AG04450 (cell line): ENCODE measurements at regions not wholly inside any gene's neighbourhood (a gene's known extent, or its start where the extent isn't known, plus 50 kb on each side); places are given as distances from the start of the nearest gene placed in this dataset.

ENCODE experiments used
- CTCF ChIA-PET: fragments of 300-600, 350-600 bp; formaldehyde crosslinking; extraction: SDS; loops from one replicate; lab custom pipeline; 2022; ENCODE audit warnings: antibody characterized with exemption, inconsistent platforms; lab: Charles Lee
- POLR2A ChIA-PET: fragments of 350-600 bp; formaldehyde crosslinking; extraction: SDS; loops from one replicate; lab custom pipeline; 2021; ENCODE audit warnings: antibody characterized with exemption, inconsistent platforms; lab: Yijun Ruan, JAX
- DNase-seq: peaks from one replicate; pipeline ENCODE4 v3.0.0-alpha.2; 2011; ENCODE audit warnings: low read depth, low spot score
- H3K27ac ChIP-seq: one replicate; pipeline ENCODE4 v1.5.1; 2012; ENCODE audit warnings: low read depth, low read length, control low read depth
- H3K27me3 ChIP-seq: one replicate; pipeline ENCODE4 v1.6.0; 2012; ENCODE audit warnings: low read length; ENCODE audit not compliant: control insufficient read depth, insufficient read depth
- H3K4me3 ChIP-seq: 2 replicates; pipeline ENCODE4 v1.5.1; 2011; ENCODE audit warnings: mild to moderate bottlenecking, low read depth, low read length, control low read depth
- H3K9me3 ChIP-seq: 2 replicates; pipeline ENCODE4 v1.5.1; 2012; ENCODE audit warnings: low read length; ENCODE audit not compliant: control insufficient read depth, insufficient read depth
- CTCF ChIP-seq: IDR thresholded peaks from 2 replicates; pipeline ENCODE4 v1.5.1; 2011; ENCODE audit warnings: low read depth, low read length, control low read depth, inconsistent platforms

- no peak for DNase-seq
- no peaks in the 10 kb centered on the region for H3K9me3 ChIP-seq
- CTCF ChIA-PET: interaction anchor here (0.8 kb wide), 1 partner anchor 986 kb away, joined by 7 read pairs; no protein-coding TSS in a partner anchor
- TF ChIP-seq CTCF: no peak
- no peaks in the 10 kb centered on the region for H3K27me3 ChIP-seq
- H3K4me3 ChIP-seq: no peak overlapping the region
- POLR2A ChIA-PET: no interaction called here
- H3K27ac ChIP-seq: no peak overlapping the region
Measured at GRCh38 chr4:31701256-31701655, 981.1 kb downstream of the PCDH7 start.

- Histone ChIP-seq H3K4me3 (no peak overlapping the region), H3K9me3 (no peaks in the 10 kb centered on the region), H3K27ac (no peak overlapping the region), H3K27me3 (no peaks in the 10 kb centered on the region)
- ChIA-PET POLR2A (no interaction called here), CTCF (no interaction called here)
- no peak for TF ChIP-seq CTCF
- DNase-seq: no peak
Measured at GRCh38 chr4:31702326-31702725, 982.2 kb downstream of the PCDH7 start.

GRCh38 chr4:31714238-31714637, 994.1 kb downstream of the PCDH7 start:
- CTCF ChIA-PET: no interaction called here
- DNase-seq: no peak
- no peaks in the 10 kb centered on the region for H3K27me3 ChIP-seq
- H3K9me3 ChIP-seq: no peaks in the 10 kb centered on the region
- POLR2A ChIA-PET: no interaction called here
- no peak for TF ChIP-seq CTCF
- no peak overlapping the region for H3K4me3 ChIP-seq
- no peak overlapping the region for H3K27ac ChIP-seq

GRCh38 chr4:31715302-31715701, 995.1 kb downstream of the PCDH7 start:
- ChIA-PET POLR2A (no interaction called here), CTCF (no interaction called here)
- no peaks in the 10 kb centered on the region for H3K9me3 ChIP-seq
- no peak overlapping the region for H3K27ac ChIP-seq
- no peaks in the 10 kb centered on the region for H3K27me3 ChIP-seq
- no peak for TF ChIP-seq CTCF
- no peak overlapping the region for H3K4me3 ChIP-seq
- DNase-seq: no peak

- no peak for TF ChIP-seq CTCF
- ChIA-PET POLR2A (no interaction called here), CTCF (no interaction called here)
- DNase-seq: no peak
- Histone ChIP-seq H3K27me3 (no peaks in the 10 kb centered on the region), H3K4me3 (no peak overlapping the region), H3K27ac (no peak overlapping the region), H3K9me3 (no peaks in the 10 kb centered on the region; the same call in 1 of the 2 replicates)
Measured at GRCh38 chr4:31727030-31727429, 1006.9 kb downstream of the PCDH7 start.
